ENCODE measurements at regions not wholly inside any gene's neighbourhood (a gene's known extent, or its start where the extent isn't known, plus 50 kb on each side); places are given as distances from the start of the nearest gene placed in this dataset.
A peak's percentile ranks its signal among the peaks of the same experiment; 100 is the strongest.

- peaks cover 0 to 7% (median 0%) of the 10 kb centered on the region in 12 donors for H3K4me1 ChIP-seq
- no peaks in the 10 kb centered on the region for H3K9me3 ChIP-seq
- no peaks in the 10 kb centered on the region for H3K36me3 ChIP-seq
- no peak overlapping the region for H3K4me3 ChIP-seq
- H3K27ac ChIP-seq = no peak overlapping the region
- ATAC-seq (peak in 3 of 4 donors; percentile 20 to 29 (median 21)), DNase-seq (no peak)
- TF ChIP-seq CTCF (IDR thresholded peaks at IDR 0.05) = no peak
- TF ChIP-seq POLR2A (IDR thresholded peaks at IDR 0.05) = no peak
- WGBS, 4 donors = 17 to 24% (median 20%) methylated on average over 1 of the region's 1 CpG
- intact Hi-C loops (cut with DNase I) = loop anchor here in 4 of 10 donors (5.0 to 10.0 kb wide), 5 partner anchors 254 to 664 kb away; no protein-coding TSS in a partner anchor
- H3K27me3 ChIP-seq = no peaks in the 10 kb centered on the region
Measured at GRCh38 chr2:64910972-64911433, 78.2 kb upstream of the SLC1A4 start.

DNA sequence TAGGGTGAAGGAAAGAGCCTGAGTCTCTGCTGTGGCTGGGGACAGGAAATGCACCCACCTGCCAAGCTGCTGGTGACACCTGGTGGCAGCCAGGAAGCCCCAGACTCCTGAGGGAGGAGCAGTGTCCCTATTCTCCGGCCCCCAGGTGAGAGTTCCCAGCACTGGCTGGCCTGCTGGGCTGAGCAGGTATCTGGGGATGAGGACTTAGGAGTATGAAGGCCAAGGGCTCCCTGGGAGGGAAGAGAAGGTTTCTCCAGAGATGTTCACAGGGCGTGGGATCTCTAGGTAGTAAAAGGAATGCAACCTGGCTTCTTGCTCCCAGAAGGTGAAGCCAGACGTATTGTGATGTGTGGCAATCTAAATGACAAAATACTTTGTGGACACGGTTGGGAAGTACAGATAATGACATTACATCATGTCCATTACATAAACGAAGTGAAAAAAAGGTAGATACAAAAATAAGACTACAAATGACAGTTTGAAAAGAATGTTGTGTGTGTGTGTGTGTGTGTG is 75.8 kb upstream of the SLC1A4 start:
- Histone ChIP-seq H3K36me3 (no peaks in the 10 kb centered on the region), H3K9me3 (peaks cover 0 to 3% (median 0%) of the 10 kb centered on the region in 12 donors), H3K4me3 (no peak overlapping the region), H3K4me1 (peaks cover 0 to 13% (median 4%) of the 10 kb centered on the region in 12 donors), H3K27ac (no peak overlapping the region), H3K27me3 (no peaks in the 10 kb centered on the region)
- ATAC-seq (no peak), DNase-seq (no peak)
- TF ChIP-seq POLR2A (IDR thresholded peaks at IDR 0.05) = no peak
- peak in 1 of 12 donors; percentile 6 for TF ChIP-seq CTCF (IDR thresholded peaks at IDR 0.05)
- intact Hi-C loops (cut with DNase I) = loop anchor here in 4 of 10 donors (2.0 to 10.0 kb wide), 6 partner anchors 133 to 661 kb away; no protein-coding TSS in a partner anchor
- 56 to 76% (median 72%) methylated on average over 5 of the region's 5 CpGs for WGBS, 4 donors

DNA sequence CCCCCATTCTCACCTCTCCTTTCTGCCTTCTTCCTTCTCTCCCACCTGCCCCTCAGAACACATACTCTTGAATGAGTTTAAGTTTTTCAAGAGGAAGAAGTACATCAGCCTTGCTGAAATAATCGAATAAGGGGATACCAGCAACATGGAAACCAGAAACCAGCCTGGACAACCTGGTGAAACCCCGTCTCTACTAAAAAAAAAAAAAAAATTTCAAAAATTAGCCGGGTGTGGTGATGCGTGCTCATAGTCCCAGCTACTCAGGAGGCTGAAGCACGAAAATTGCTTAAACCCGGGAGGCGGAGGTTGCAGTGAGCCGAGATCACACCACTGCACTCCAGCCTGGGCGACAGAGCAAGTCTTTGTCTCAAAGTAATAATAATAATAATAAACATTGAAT is 75.0 kb upstream of the SLC1A4 start:
- intact Hi-C loops (cut with DNase I) = loop anchor here in 4 of 10 donors (5.0 to 10.0 kb wide), 5 partner anchors 251 to 661 kb away; no protein-coding TSS in a partner anchor
- Histone ChIP-seq H3K27ac (no peak overlapping the region), H3K27me3 (no peaks in the 10 kb centered on the region), H3K4me1 (peaks cover 0 to 13% (median 4%) of the 10 kb centered on the region in 12 donors), H3K9me3 (peaks cover 0 to 3% (median 0%) of the 10 kb centered on the region in 12 donors), H3K4me3 (no peak overlapping the region), H3K36me3 (no peaks in the 10 kb centered on the region)
- WGBS, 4 donors = 89 to 94% (median 92%) methylated on average over 9 of the region's 9 CpGs
- TF ChIP-seq POLR2A (IDR thresholded peaks at IDR 0.05) = no peak
- no peak for TF ChIP-seq CTCF (IDR thresholded peaks at IDR 0.05)
- ATAC-seq (no peak), DNase-seq (no peak)

- 74 to 87% (median 77%) methylated on average over 7 of the region's 7 CpGs for WGBS, 4 donors
- no peaks in the 10 kb centered on the region for H3K27me3 ChIP-seq
- peaks cover 0 to 3% (median 0%) of the 10 kb centered on the region in 12 donors for H3K9me3 ChIP-seq
- peaks cover 0 to 13% (median 4%) of the 10 kb centered on the region in 12 donors for H3K4me1 ChIP-seq
- H3K27ac ChIP-seq = no peak overlapping the region
- no peak overlapping the region for H3K4me3 ChIP-seq
- ATAC-seq (peak in 2 of 4 donors; percentile 14 to 56), DNase-seq (peak in 1 of 5 donors; percentile 41)
- no peaks in the 10 kb centered on the region for H3K36me3 ChIP-seq
- intact Hi-C loops (cut with DNase I) = loop anchor here (5.0 to 10.0 kb wide), 11 partner anchors 72 to 660 kb away; partner anchors contain the start of gene SLC1A4 (in 3 of the 10)
- TF ChIP-seq POLR2A (IDR thresholded peaks at IDR 0.05) = no peak
- no peak for TF ChIP-seq CTCF (IDR thresholded peaks at IDR 0.05)
Measured at GRCh38 chr2:64914735-64915509, 74.3 kb upstream of the SLC1A4 start.
